GM18858 (cell line): ENCODE measurements at regions not wholly inside any gene's neighbourhood (a gene's known extent, or its start where the extent isn't known, plus 50 kb on each side); places are given as distances from the start of the nearest gene placed in this dataset.

ENCODE experiments used
- ATAC-seq: cut with Tn5 transposase; IDR thresholded peaks from one replicate; pipeline ENCODE4 v1.9.1; 2021; ENCODE audit not compliant: unreplicated experiment

- no peak for ATAC-seq
Observed at GRCh38 chr3:159852821-159853505, 135.7 kb upstream of the IL12A start.

DNA sequence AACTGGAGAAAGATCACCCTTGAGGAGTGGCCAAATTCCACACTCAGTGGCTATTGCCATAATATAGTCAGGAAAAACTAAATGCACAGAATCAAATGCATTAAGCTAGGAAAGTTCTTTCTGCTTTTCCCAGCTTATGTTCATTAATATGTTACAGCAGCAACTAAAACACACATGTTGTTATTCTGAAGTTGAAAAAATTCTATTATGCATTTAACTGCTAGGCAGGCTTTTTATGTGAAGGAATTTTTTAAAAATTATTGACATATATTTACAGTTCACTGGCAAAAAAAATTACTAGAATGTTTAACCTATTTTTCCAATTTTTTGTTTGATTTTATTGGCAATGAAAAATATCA is 135.2 kb upstream of the IL12A start:
- ATAC-seq = no peak

- no peak for ATAC-seq
Observed at GRCh38 chr3:159854500-159855124, 134.0 kb upstream of the IL12A start.

DNA sequence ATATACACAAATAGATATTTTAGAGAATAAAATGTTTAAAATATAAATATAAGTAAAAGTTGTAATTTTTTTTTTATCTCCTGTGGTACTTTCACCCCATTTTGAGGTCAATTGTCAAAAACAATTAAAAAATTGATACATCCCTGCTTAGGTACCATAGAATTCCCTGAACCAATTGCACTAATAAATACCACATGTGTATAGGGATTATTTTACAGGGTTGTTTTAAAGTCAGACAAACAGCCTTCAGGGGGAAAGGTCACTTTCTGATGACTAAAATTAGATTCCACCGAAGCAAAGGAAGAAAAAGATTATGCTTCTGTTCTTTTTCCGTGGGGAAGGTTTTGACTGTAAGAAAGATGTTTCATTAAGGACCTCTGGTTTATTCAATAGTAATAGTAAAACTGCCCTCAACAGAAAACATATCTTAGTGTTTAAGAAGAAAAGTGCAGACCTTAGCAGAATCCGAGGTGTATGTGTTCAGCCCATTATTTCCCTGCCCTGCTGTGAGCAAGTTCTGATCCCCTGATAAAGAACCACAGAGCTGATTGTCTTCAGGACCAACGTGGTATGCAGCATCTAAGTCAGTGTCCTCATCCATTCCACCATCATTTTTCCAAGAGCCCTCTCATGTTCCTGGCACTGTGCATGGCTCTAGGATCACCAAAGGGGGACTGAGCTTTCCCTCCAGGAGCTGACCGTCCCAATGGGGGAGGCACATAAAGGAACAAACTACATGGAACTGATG is 132.9 kb upstream of the IL12A start:
- no peak for ATAC-seq

GRCh38 chr3:159856590-159857104 is 132.0 kb upstream of the IL12A start:
- ATAC-seq = no peak

- no peak for ATAC-seq
Observed at GRCh38 chr3:159857840-159858239, 130.8 kb upstream of the IL12A start.

DNA sequence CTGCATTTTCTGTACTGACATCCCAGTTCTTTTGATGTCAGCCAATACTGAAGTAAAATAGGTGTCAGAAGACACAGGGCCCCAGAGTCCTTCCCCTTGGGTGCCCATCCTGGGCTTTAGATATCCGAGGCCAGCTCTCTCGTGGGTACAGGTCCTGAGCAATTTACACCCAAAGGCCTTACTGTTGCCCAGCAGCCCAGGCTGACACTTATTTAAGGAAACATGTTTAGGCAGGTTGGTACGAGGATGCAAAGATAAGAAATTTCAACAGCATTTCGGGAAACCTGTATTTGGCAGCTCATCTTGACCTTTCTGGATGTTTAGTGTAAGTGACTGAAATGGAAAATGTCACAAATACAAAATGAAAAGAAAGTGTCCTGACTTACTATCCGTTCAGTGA is 130.0 kb upstream of the IL12A start:
- no peak for ATAC-seq

GRCh38 chr3:159859424-159859823 is 129.2 kb upstream of the IL12A start:
- ATAC-seq = no peak

DNA sequence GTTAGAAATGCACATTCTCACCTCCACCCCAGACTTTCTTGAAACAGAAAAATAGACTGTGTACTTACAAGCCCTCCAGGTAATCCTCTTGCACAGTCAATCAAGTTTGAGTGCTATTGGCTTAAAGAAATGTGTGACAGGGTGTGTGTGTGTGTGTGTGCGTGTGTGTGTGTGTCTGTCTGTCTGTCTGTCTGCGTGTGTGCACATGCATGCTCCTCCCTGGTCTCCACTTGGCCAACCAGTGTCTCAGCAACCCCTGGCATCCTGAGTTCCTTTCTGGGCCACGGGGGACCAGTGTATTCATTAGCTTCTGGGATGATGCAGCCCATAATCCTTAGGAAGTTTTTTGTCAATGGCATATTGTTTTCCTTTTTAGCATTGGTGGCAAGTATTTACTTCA is 128.8 kb upstream of the IL12A start:
- ATAC-seq = no peak

GRCh38 chr3:159860269-159861116 is 128.1 kb upstream of the IL12A start:
- peak; percentile 29 for ATAC-seq

- peak; percentile 70 for ATAC-seq
Observed at GRCh38 chr3:159861369-159861987, 127.2 kb upstream of the IL12A start.

GRCh38 chr3:159865041-159865579 is 123.5 kb upstream of the IL12A start:
- no peak for ATAC-seq

DNA sequence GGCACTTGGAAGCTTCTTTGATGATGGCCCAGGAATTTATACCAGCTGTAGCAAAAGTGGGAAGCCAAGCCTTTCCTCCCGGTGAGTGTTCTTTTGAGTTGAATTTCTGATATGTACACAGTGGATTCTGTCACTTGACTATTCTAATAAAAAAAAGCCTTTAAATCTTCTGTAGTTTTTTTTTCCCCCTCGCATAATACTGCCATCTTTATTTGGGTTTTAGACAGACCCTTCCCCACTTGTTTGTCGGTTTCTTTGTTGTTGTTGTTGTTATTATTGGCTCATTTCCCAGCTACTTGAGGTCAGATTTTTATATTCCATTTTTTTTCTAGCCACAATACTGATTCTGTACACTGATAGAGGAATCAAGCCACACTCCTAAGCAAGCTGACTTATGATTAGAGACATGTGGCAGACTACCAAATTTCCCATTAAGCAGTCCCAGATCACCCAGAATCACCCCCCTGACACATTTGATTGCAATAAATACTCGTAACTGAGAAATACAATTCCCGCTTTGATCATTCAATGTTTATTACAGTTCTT is 122.4 kb upstream of the IL12A start:
- ATAC-seq = no peak

- no peak for ATAC-seq
Observed at GRCh38 chr3:159867372-159867771, 121.3 kb upstream of the IL12A start.

- ATAC-seq = no peak
Observed at GRCh38 chr3:159870723-159871122, 117.9 kb upstream of the IL12A start.

DNA sequence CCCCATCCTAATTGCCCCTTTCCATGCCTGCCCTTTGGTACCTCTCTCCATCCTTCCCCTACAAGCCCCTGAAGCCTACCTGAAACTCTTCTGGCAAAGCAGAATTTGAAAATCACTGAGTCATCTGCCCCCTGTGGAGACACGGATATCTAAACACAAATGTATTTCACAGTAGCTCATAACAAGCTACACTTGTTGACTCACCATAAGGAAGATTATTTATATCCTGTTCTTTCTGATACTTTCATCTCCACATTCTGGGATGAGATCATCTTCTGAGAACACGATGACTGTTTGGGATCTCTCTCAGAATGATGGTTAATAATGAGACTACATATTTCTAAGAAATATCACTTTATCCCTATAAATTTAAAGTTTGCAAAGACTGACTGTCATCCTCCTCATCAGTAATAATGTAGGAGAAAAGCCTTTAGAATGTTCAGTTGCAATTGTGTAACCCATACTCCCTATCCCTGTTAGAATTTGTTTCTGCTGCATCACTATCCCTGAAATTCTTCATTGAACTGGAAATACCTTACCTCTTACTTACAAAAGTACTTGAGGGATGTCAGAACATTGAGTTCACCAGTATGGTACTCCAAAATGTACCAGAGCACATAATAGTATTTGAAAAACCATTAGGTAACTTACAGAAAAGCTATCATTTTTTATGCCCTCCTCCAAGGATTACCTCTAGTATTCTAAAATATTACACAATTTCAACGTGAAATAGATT is 116.1 kb upstream of the IL12A start:
- no peak for ATAC-seq

GRCh38 chr3:159875116-159875515 is 113.5 kb upstream of the IL12A start:
- no peak for ATAC-seq

DNA sequence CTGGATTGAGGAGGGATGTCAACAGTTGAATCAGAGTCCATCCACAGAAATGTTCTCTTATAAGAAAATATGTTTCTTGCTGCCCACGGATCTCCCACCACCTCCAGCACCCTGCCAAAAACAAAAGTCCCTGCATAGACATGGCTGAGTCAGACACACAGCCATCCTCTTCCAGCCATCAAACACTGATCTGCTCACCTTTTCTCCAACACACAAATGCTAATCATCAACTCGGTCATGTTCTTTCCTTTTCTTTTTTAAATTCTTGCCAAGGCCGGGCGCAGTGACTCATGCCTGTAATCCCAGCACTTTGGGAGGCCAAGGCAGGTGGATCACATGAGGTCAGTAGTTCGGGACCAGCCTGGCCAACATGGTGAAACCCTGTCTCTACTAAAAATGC is 110.7 kb upstream of the IL12A start:
- ATAC-seq = no peak

- ATAC-seq = no peak
Observed at GRCh38 chr3:159879146-159879545, 109.5 kb upstream of the IL12A start.
